Smooth muscle cell (in vitro differentiated cells): ENCODE measurements at regions not wholly inside any gene's neighbourhood (a gene's known extent, or its start where the extent isn't known, plus 50 kb on each side); places are given as distances from the start of the nearest gene placed in this dataset.

ENCODE experiments used
- DNase-seq: peaks from one replicate; lab custom pipeline; 2025; ENCODE audit not compliant: unreplicated experiment; lab: John Stamatoyannopoulos, UW
- H2AFZ ChIP-seq: fragments of 200-600 bp; sonication (generic); 2 replicates; pipeline ENCODE4 v1.6.0; 2016; ENCODE audit warnings: antibody characterized with exemption, low read depth, mild to moderate bottlenecking
- H3F3A ChIP-seq: fragments of 200-600 bp; sonication (generic); 2 replicates; pipeline ENCODE4 v1.6.0; 2017; ENCODE audit warnings: antibody characterized with exemption, low read depth
- H3K27ac ChIP-seq: fragments of 200-600 bp; sonication (generic); 2 replicates; pipeline ENCODE4 v1.5.1; 2016; ENCODE audit warnings: low read depth, mild to moderate bottlenecking
- H3K27me3 ChIP-seq: fragments of 200-600 bp; sonication (generic); 2 replicates; pipeline ENCODE4 v1.6.1; 2016; ENCODE audit warnings: low read depth, mild to moderate bottlenecking
- H3K36me3 ChIP-seq: fragments of 200-600 bp; sonication (generic); 2 replicates; pipeline ENCODE4 v1.5.1; 2016; ENCODE audit warnings: low read depth
- H3K4me1 ChIP-seq: fragments of 200-600 bp; sonication (generic); 2 replicates; pipeline ENCODE4 v1.5.1; 2016; ENCODE audit warnings: low read depth
- H3K4me2 ChIP-seq: fragments of 200-600 bp; sonication (generic); 2 replicates; pipeline ENCODE4 v1.6.0; 2016; ENCODE audit warnings: mild to moderate bottlenecking
- H3K4me3 ChIP-seq: fragments of 200-600 bp; sonication (generic); 2 replicates; pipeline ENCODE4 v1.5.1; 2016; ENCODE audit warnings: mild to moderate bottlenecking
- H3K79me2 ChIP-seq: fragments of 200-600 bp; sonication (generic); 2 replicates; pipeline ENCODE4 v1.6.0; 2016; ENCODE audit warnings: low read depth, mild to moderate bottlenecking
- H3K9ac ChIP-seq: fragments of 200-600 bp; sonication (generic); 2 replicates; pipeline ENCODE4 v1.6.0; 2016; ENCODE audit warnings: low read depth
- H3K9me3 ChIP-seq: fragments of 200-600 bp; sonication (generic); replicated peaks from 2 replicates; pipeline ENCODE4 v1.5.1; 2016; ENCODE audit warnings: low read depth
- H4K20me1 ChIP-seq: fragments of 200-600 bp; sonication (generic); 2 replicates; pipeline ENCODE4 v1.6.0; 2016; ENCODE audit warnings: low read depth
- CTCF ChIP-seq: fragments of 200-600 bp; sonication (generic); IDR thresholded peaks from 2 replicates; pipeline ENCODE4 v1.5.1; 2017; ENCODE audit warnings: borderline replicate concordance, mild to moderate bottlenecking, antibody characterized with exemption; ENCODE audit not compliant: insufficient read depth, poor library complexity, severe bottlenecking
- WGBS: methylation state at CpG from one replicate; pipeline ENCODE4 v1.1.7; 2016; ENCODE audit warnings: low lambda C conversion rate; 5-methylcytosine and 5-hydroxymethylcytosine counted together

- Histone ChIP-seq H3K4me3 (no peak overlapping the region), H3K4me2 (no peak overlapping the region), H2AFZ (no peak overlapping the region), H3K9me3 (no peaks in the 10 kb centered on the region), H3K36me3 (no peaks in the 10 kb centered on the region), H3F3A (peaks cover 40% of the 10 kb centered on the region), H3K4me1 (peaks cover 17% of the 10 kb centered on the region), H3K9ac (no peak overlapping the region), H3K27ac (peak overlapping the region; percentile 1), H4K20me1 (peaks cover 100% of the 10 kb centered on the region), H3K79me2 (peaks cover 20% of the 10 kb centered on the region), H3K27me3 (no peaks in the 10 kb centered on the region)
- WGBS: 85% methylated on average over 6 of the region's 6 CpGs
- no peak for DNase-seq
- TF ChIP-seq CTCF: no peak
Measured at GRCh38 chr12:124394462-124395128, 99.7 kb downstream of the RFLNA start.

GRCh38 chr12:124393831-124394230, 98.9 kb downstream of the RFLNA start:
- no peak overlapping the region for H3K4me2 ChIP-seq
- WGBS: 98% methylated on average over 15 of the region's 15 CpGs
- H3K27ac ChIP-seq: peak overlapping the region; percentile 90

GRCh38 chr12:124393414-124393790, 98.5 kb downstream of the RFLNA start:
- Histone ChIP-seq H3K9me3 (no peaks in the 10 kb centered on the region), H3K4me2 (peak overlapping the region; percentile 36), H4K20me1 (peaks cover 95% of the 10 kb centered on the region), H2AFZ (no peak overlapping the region), H3F3A (peaks cover 40% of the 10 kb centered on the region), H3K9ac (no peak overlapping the region), H3K27ac (peak overlapping the region; percentile 90), H3K4me1 (peaks cover 26% of the 10 kb centered on the region), H3K36me3 (no peaks in the 10 kb centered on the region), H3K79me2 (peaks cover 21% of the 10 kb centered on the region), H3K27me3 (no peaks in the 10 kb centered on the region), H3K4me3 (no peak overlapping the region)
- WGBS: 70% methylated on average over 3 of the region's 3 CpGs
- TF ChIP-seq CTCF: no peak
- no peak for DNase-seq

More at GRCh38 chr12:124393831-124394230, 98.9 kb downstream of the RFLNA start:
- no peak for DNase-seq
- peaks cover 40% of the 10 kb centered on the region for H3F3A ChIP-seq
- H3K9me3 ChIP-seq: no peaks in the 10 kb centered on the region
- H3K4me3 ChIP-seq: no peak overlapping the region
- H4K20me1 ChIP-seq: peaks cover 97% of the 10 kb centered on the region
- H3K79me2 ChIP-seq: peaks cover 20% of the 10 kb centered on the region
- no peak for TF ChIP-seq CTCF
- H3K27me3 ChIP-seq: no peaks in the 10 kb centered on the region
- no peaks in the 10 kb centered on the region for H3K36me3 ChIP-seq
- no peak overlapping the region for H2AFZ ChIP-seq
- peaks cover 24% of the 10 kb centered on the region for H3K4me1 ChIP-seq
- no peak overlapping the region for H3K9ac ChIP-seq
